ENCODE measurements at regions not wholly inside any gene's neighbourhood (a gene's known extent, or its start where the extent isn't known, plus 50 kb on each side); places are given as distances from the start of the nearest gene placed in this dataset.

- FAIRE-seq = no peak
- TF ChIP-seq POLR2A (IDR thresholded peaks at IDR 0.05; ENCODE audit: low read depth, low read length) = no peak
- no peak for DNase-seq (ENCODE audit: insufficient read length, low spot score)
Observed at GRCh38 chr6:44636561-44637248, 249.2 kb downstream of the CDC5L start.

GRCh38 chr6:44641344-44642031 is 254.0 kb downstream of the CDC5L start:
- DNase-seq (ENCODE audit: insufficient read length, low spot score) (no peak), FAIRE-seq (no peak)
- no peak for TF ChIP-seq POLR2A (IDR thresholded peaks at IDR 0.05; ENCODE audit: low read depth, low read length)

GRCh38 chr6:44642349-44642748 is 254.8 kb downstream of the CDC5L start:
- no peak for FAIRE-seq
- DNase-seq (ENCODE audit: insufficient read length, low spot score) = no peak
- TF ChIP-seq POLR2A (IDR thresholded peaks at IDR 0.05; ENCODE audit: low read depth, low read length) = no peak

- TF ChIP-seq POLR2A (IDR thresholded peaks at IDR 0.05; ENCODE audit: low read depth, low read length) = no peak
- no peak for DNase-seq (ENCODE audit: insufficient read length, low spot score)
- no peak for FAIRE-seq
Observed at GRCh38 chr6:44642870-44643522, 255.5 kb downstream of the CDC5L start.

GRCh38 chr6:44645276-44645675 is 257.8 kb downstream of the CDC5L start:
- FAIRE-seq (no peak), DNase-seq (ENCODE audit: insufficient read length, low spot score) (no peak)
- TF ChIP-seq POLR2A (IDR thresholded peaks at IDR 0.05; ENCODE audit: low read depth, low read length) = no peak

GRCh38 chr6:44646355-44646754 is 258.8 kb downstream of the CDC5L start:
- DNase-seq (ENCODE audit: insufficient read length, low spot score) = no peak
- TF ChIP-seq POLR2A (IDR thresholded peaks at IDR 0.05; ENCODE audit: low read depth, low read length) = no peak
- no peak for FAIRE-seq

- TF ChIP-seq POLR2A (IDR thresholded peaks at IDR 0.05; ENCODE audit: low read depth, low read length) = no peak
- no peak for DNase-seq (ENCODE audit: insufficient read length, low spot score)
- FAIRE-seq = no peak
Observed at GRCh38 chr6:44649365-44650025, 262.0 kb downstream of the CDC5L start.

GRCh38 chr6:44650495-44650894 is 263.0 kb downstream of the CDC5L start:
- DNase-seq (ENCODE audit: insufficient read length, low spot score) (no peak), FAIRE-seq (no peak)
- TF ChIP-seq POLR2A (IDR thresholded peaks at IDR 0.05; ENCODE audit: low read depth, low read length) = no peak

GRCh38 chr6:44650947-44651346 is 263.4 kb downstream of the CDC5L start:
- no peak for FAIRE-seq
- TF ChIP-seq POLR2A (IDR thresholded peaks at IDR 0.05; ENCODE audit: low read depth, low read length) = no peak
- peak; percentile 69 for DNase-seq (ENCODE audit: insufficient read length, low spot score)

GRCh38 chr6:44651604-44652003 is 264.1 kb downstream of the CDC5L start:
- DNase-seq (ENCODE audit: insufficient read length, low spot score) (no peak), FAIRE-seq (no peak)
- TF ChIP-seq POLR2A (IDR thresholded peaks at IDR 0.05; ENCODE audit: low read depth, low read length) = no peak

- FAIRE-seq (no peak), DNase-seq (ENCODE audit: insufficient read length, low spot score) (no peak)
- TF ChIP-seq POLR2A (IDR thresholded peaks at IDR 0.05; ENCODE audit: low read depth, low read length) = no peak
Observed at GRCh38 chr6:44652547-44652946, 265.0 kb downstream of the CDC5L start.

GRCh38 chr6:44653091-44653490 is 265.6 kb downstream of the CDC5L start:
- no peak for DNase-seq (ENCODE audit: insufficient read length, low spot score)

GRCh38 chr6:44653761-44654218 is 266.3 kb downstream of the CDC5L start:
- TF ChIP-seq POLR2A (IDR thresholded peaks at IDR 0.05; ENCODE audit: low read depth, low read length) = no peak
- no peak for FAIRE-seq
- DNase-seq (ENCODE audit: insufficient read length, low spot score) = no peak

More at GRCh38 chr6:44653091-44653490, 265.6 kb downstream of the CDC5L start:
- FAIRE-seq = no peak
- no peak for TF ChIP-seq POLR2A (IDR thresholded peaks at IDR 0.05; ENCODE audit: low read depth, low read length)
